Loucy (cell line): ENCODE measurements at regions not wholly inside any gene's neighbourhood (a gene's known extent, or its start where the extent isn't known, plus 50 kb on each side); places are given as distances from the start of the nearest gene placed in this dataset.

ENCODE experiments used
- EZH2phosphoT487 ChIP-seq: fragments of 200-600 bp; IDR thresholded peaks from 2 replicates; pipeline ENCODE4 v1.6.1; 2018; ENCODE audit warnings: antibody characterized with exemption, mild to moderate bottlenecking, moderate library complexity, borderline replicate concordance
- TF ChIP-seq, protein P1 (sequence below): fragments of 200-600 bp; sonication (generic); conservative IDR thresholded peaks from 2 replicates; pipeline ENCODE4 v1.5.1; 2014; ENCODE audit warnings: mild to moderate bottlenecking, antibody characterized with exemption, low read length

GRCh38 chr3:65013053-65013452 lies 325.3 kb upstream of the ADAMTS9 start:
- TF ChIP-seq, protein P1, sequence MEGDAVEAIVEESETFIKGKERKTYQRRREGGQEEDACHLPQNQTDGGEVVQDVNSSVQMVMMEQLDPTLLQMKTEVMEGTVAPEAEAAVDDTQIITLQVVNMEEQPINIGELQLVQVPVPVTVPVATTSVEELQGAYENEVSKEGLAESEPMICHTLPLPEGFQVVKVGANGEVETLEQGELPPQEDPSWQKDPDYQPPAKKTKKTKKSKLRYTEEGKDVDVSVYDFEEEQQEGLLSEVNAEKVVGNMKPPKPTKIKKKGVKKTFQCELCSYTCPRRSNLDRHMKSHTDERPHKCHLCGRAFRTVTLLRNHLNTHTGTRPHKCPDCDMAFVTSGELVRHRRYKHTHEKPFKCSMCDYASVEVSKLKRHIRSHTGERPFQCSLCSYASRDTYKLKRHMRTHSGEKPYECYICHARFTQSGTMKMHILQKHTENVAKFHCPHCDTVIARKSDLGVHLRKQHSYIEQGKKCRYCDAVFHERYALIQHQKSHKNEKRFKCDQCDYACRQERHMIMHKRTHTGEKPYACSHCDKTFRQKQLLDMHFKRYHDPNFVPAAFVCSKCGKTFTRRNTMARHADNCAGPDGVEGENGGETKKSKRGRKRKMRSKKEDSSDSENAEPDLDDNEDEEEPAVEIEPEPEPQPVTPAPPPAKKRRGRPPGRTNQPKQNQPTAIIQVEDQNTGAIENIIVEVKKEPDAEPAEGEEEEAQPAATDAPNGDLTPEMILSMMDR: no peak
- no peak for TF ChIP-seq EZH2phosphoT487
